Activated CD4-positive, alpha-beta T cell treated with anti-CD3 and anti-CD28 coated beads, Interleukin-2, amount 10 ng/mL, durations not matched to agents 24 days and 14 days (primary cell): ENCODE measurements at regions not wholly inside any gene's neighbourhood (a gene's known extent, or its start where the extent isn't known, plus 50 kb on each side); places are given as distances from the start of the nearest gene placed in this dataset.
"Not testable (repeated sequence)": the region's sequence is repeated elsewhere in the genome, so short reads cannot be mapped to it uniquely, and the experiment has no call there.

Experiments
- DNase-seq: peaks from one replicate; pipeline ENCODE4 v3.0.0; 2022
- H3K27ac Mint-ChIP-seq: one replicate; pipeline ENCODE4 v1.8.0; 2022; ENCODE audit warnings: mild to moderate bottlenecking, mixed read lengths
- H3K27me3 Mint-ChIP-seq: one replicate; pipeline ENCODE4 v1.8.0; 2022; ENCODE audit warnings: mixed read lengths
- H3K36me3 Mint-ChIP-seq: one replicate; pipeline ENCODE4 v1.8.0; 2022; ENCODE audit warnings: low read depth, mild to moderate bottlenecking, mixed read lengths
- H3K4me1 Mint-ChIP-seq: one replicate; pipeline ENCODE4 v1.8.0; 2021; ENCODE audit warnings: mixed read lengths
- H3K4me3 Mint-ChIP-seq: one replicate; pipeline ENCODE4 v1.8.0; 2022; ENCODE audit warnings: mild to moderate bottlenecking, moderate library complexity, mixed read lengths
- H3K9me3 Mint-ChIP-seq: one replicate; pipeline ENCODE4 v1.8.0; 2021; ENCODE audit warnings: mixed read lengths
- intact Hi-C: fragments of 100-400 bp; cut with micrococcal nuclease; formaldehyde crosslinking; loops from one replicate; pipeline ENCODE4 v1.15.1; 2023

DNA sequence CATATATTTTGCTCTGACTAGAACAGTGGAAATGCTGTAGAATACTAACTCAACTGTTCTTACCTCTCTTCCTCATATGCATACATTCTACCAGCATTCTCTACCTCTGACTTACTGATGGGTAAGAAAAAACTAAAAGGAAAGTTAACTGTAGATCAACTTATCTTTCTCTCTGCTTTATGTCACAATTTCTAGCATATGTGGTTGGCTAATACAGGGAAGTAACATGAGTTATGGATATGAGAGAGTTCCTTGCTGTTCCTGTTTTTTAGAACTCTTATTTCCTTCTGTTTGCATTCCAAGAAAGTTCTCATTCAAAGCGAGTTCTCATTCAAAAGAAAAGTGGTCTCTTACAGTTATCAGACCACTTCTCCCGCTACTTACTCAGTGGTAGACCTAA is 226.8 kb upstream of the SGK1 start:
- Mint-ChIP-seq H3K4me1 (peaks cover 19% of the 10 kb centered on the region), H3K36me3 (no peaks in the 10 kb centered on the region), H3K9me3 (peaks cover 19% of the 10 kb centered on the region), H3K27ac (no peak overlapping the region), H3K27me3 (peaks cover 12% of the 10 kb centered on the region), H3K4me3 (no peak overlapping the region)
- no peak for DNase-seq
- intact Hi-C loops = no loop called here

DNA sequence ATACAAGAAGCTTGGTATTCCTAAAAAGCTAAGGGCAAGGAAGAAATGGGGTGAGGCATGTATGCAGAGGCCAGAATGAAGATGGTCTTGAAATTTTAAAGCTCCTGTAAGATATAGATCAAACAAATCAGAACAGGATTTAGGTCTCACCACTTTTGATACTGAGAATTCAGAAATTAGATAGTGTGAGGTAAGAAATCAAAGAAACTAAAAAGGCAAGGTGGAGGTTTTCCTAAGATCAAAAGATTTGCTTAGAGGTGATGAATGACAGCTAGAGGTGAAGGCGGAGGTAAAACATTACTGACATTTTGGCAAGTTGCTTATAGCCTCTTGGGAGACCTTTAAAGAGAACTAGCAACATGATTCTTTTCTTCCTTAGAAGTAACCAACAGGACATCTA is 225.2 kb upstream of the SGK1 start:
- no peak overlapping the region for H3K27ac Mint-ChIP-seq
- no peak overlapping the region for H3K4me3 Mint-ChIP-seq
- no peak for DNase-seq
- peaks cover 10% of the 10 kb centered on the region for H3K9me3 Mint-ChIP-seq
- peaks cover 7% of the 10 kb centered on the region for H3K27me3 Mint-ChIP-seq
- H3K36me3 Mint-ChIP-seq = no peaks in the 10 kb centered on the region
- H3K4me1 Mint-ChIP-seq = peaks cover 22% of the 10 kb centered on the region
- intact Hi-C loops = no loop called here

DNA sequence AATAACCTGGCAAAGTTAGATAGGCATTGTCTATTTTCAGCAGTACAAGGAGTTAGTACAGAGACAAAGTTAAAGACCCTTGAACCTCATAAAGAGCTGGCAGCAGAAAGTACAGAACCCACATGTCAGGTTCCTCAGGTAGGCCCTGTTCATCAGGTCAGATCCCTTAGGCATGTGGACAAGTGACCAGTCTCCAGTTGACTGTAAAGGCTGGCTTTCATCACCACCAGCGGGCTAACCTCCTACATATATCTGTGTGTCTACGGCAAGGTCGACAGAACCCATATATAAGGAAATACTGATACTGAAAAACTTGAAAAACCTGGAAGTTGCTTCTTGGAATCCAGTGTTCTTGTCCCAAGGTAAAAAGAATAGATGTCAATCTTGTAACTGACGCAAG is 223.1 kb upstream of the SGK1 start:
- Mint-ChIP-seq H3K27me3 (peaks cover 3% of the 10 kb centered on the region), H3K4me3 (no peak overlapping the region), H3K36me3 (no peaks in the 10 kb centered on the region), H3K9me3 (peaks cover 10% of the 10 kb centered on the region), H3K4me1 (peaks cover 22% of the 10 kb centered on the region), H3K27ac (no peak overlapping the region)
- DNase-seq = no peak
- intact Hi-C loops = no loop called here

DNA sequence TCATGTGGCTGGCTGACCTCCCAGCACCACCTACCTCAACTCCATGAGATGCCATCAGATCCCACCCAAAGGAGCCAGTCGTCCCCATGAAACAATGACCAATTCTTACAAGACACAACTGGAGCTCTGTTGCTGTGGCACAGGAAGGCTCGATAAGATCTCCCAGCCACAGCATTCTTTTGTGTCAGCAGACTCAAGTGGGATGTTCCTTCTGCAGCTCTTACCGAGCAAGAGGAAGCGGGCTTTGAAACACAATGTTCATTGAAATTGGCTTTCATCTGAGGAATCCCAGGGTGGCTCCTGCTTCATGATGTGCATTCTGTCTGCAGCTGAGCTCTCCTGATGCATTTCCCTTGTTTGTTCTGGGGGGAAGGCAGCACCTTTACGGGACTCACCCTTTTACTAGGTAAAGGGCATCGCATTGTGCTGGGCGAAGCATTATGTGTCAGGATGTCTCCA is 222.0 kb upstream of the SGK1 start:
- peak; percentile 70 for DNase-seq
- peaks cover 3% of the 10 kb centered on the region for H3K27me3 Mint-ChIP-seq
- peaks cover 22% of the 10 kb centered on the region for H3K4me1 Mint-ChIP-seq
- no peaks in the 10 kb centered on the region for H3K36me3 Mint-ChIP-seq
- H3K4me3 Mint-ChIP-seq = no peak overlapping the region
- intact Hi-C loops = no loop called here
- peak overlapping the region; percentile 5 for H3K27ac Mint-ChIP-seq
- peaks cover 7% of the 10 kb centered on the region for H3K9me3 Mint-ChIP-seq

DNA sequence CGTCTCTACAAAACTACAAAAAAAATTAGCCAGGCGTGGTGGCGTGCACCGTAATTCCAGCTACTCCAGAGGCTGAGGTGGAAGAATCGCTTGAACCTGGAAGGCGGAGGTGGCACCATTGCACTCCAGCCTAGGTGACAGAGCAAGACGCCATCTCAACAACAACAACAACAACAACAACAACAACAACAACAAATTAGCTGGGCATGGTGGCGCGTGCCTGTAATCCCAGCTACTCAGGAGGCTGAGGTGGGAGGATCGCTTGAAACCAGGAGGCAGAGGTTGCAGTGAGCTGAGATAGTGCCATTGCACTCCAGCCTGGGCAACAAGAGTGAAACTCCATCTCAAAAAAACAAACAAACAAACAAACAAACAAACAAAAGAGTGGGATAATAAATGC is 219.9 kb upstream of the SGK1 start:
- H3K9me3 Mint-ChIP-seq, H3K4me3 Mint-ChIP-seq, H3K27me3 Mint-ChIP-seq, DNase-seq, intact Hi-C loops, H3K36me3 Mint-ChIP-seq, H3K27ac Mint-ChIP-seq: not testable (repeated sequence)
- peaks cover 26% of the 10 kb centered on the region for H3K4me1 Mint-ChIP-seq

DNA sequence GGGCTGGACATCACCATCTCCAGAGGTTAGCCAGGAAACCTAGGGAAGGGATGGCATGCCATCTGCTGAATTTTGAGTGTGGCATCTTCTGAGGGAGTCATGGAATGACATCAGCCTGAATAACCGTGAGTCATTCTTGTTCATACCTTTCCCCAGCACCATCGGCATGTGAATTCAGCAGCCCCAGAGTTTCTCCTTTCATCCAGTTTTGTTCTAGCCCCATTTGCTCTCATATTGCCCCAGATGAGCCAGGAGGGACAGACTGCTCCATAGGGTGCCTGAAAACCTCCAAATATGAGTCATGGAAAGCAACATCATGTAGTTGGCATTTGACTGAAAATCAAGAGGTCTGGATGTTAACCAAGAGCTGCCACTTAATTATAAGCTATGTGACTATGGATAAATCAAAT is 219.2 kb upstream of the SGK1 start:
- H3K4me1 Mint-ChIP-seq = peaks cover 30% of the 10 kb centered on the region
- peaks cover 3% of the 10 kb centered on the region for H3K9me3 Mint-ChIP-seq
- no peak for DNase-seq
- H3K27me3 Mint-ChIP-seq = peaks cover 3% of the 10 kb centered on the region
- no peak overlapping the region for H3K27ac Mint-ChIP-seq
- H3K4me3 Mint-ChIP-seq = no peak overlapping the region
- intact Hi-C loops = no loop called here
- no peaks in the 10 kb centered on the region for H3K36me3 Mint-ChIP-seq

DNA sequence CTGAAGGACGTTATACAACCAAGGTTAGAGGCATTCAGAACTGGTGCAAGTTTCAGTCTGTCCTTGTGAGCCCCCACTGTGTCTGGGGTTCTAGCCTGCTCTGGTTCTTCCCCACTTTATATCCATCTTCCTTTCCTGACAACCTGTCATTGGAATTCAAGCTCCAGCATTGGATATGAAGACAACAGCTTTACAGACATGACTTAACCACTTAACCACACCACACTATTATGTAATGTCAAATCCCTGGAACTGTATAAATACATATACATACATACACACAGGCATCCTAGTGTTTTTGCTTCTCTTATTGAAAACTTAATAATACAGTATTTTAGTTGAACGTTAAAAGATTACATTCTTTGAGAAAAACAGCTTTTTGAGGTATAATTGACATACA is 217.9 kb upstream of the SGK1 start:
- no peak for DNase-seq
- H3K4me3 Mint-ChIP-seq = no peak overlapping the region
- H3K4me1 Mint-ChIP-seq = peaks cover 37% of the 10 kb centered on the region
- intact Hi-C loops = no loop called here
- H3K36me3 Mint-ChIP-seq = no peaks in the 10 kb centered on the region
- H3K9me3 Mint-ChIP-seq = peaks cover 2% of the 10 kb centered on the region
- H3K27ac Mint-ChIP-seq = no peak overlapping the region
- peaks cover 3% of the 10 kb centered on the region for H3K27me3 Mint-ChIP-seq

DNA sequence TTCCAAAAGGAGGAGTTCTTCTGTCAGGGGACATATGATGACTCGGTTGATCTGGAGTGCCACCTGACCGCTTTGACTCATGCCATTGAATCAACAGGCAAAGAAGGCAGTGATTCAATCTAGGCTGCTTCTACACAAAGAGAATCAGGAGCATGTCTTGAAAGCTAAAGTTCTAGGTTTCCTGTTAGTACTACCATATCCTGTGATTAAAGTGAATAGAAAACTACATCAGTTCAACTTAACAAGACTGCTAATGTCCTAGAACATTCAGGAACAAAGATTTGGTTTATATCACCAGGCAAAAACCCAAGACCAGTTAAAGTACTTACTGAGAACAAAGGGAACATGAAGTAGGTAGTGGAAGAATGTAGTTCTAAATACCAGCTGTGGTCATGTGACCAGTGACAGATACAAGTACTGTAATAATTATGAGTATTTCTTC is 216.8 kb upstream of the SGK1 start:
- no peaks in the 10 kb centered on the region for H3K36me3 Mint-ChIP-seq
- peaks cover 4% of the 10 kb centered on the region for H3K9me3 Mint-ChIP-seq
- H3K27ac Mint-ChIP-seq = no peak overlapping the region
- DNase-seq = no peak
- intact Hi-C loops = loop anchor here (5.0 kb wide), 2 partner anchors 38 to 357 kb away; no protein-coding TSS in a partner anchor
- peaks cover under 1% of the 10 kb centered on the region for H3K27me3 Mint-ChIP-seq
- H3K4me3 Mint-ChIP-seq = no peak overlapping the region
- peaks cover 34% of the 10 kb centered on the region for H3K4me1 Mint-ChIP-seq

DNA sequence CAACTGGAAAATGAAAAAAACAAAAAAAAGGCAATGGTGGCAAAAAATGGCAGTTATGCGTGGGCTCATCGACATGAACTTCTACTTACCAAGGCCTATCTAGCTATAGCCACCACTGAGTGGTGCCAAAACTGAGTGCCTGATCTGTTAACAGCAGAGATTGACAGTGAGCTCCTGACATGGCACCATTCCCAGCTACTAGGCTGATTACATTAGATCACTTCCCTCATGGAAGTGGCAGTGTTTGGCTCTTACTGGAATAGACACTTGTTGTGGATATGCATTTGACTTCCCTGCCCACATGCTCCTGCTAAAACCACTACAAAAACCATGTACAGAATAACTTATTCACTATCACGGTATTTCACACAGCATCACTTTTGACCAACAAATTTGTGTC is 216.1 kb upstream of the SGK1 start:
- no peak overlapping the region for H3K27ac Mint-ChIP-seq
- DNase-seq = no peak
- peaks cover 2% of the 10 kb centered on the region for H3K36me3 Mint-ChIP-seq
- H3K4me3 Mint-ChIP-seq = no peak overlapping the region
- intact Hi-C loops = loop anchor here (5.0 kb wide), 2 partner anchors 38 to 357 kb away; no protein-coding TSS in a partner anchor
- peaks cover 38% of the 10 kb centered on the region for H3K4me1 Mint-ChIP-seq
- peaks cover 4% of the 10 kb centered on the region for H3K9me3 Mint-ChIP-seq
- H3K27me3 Mint-ChIP-seq = no peaks in the 10 kb centered on the region

DNA sequence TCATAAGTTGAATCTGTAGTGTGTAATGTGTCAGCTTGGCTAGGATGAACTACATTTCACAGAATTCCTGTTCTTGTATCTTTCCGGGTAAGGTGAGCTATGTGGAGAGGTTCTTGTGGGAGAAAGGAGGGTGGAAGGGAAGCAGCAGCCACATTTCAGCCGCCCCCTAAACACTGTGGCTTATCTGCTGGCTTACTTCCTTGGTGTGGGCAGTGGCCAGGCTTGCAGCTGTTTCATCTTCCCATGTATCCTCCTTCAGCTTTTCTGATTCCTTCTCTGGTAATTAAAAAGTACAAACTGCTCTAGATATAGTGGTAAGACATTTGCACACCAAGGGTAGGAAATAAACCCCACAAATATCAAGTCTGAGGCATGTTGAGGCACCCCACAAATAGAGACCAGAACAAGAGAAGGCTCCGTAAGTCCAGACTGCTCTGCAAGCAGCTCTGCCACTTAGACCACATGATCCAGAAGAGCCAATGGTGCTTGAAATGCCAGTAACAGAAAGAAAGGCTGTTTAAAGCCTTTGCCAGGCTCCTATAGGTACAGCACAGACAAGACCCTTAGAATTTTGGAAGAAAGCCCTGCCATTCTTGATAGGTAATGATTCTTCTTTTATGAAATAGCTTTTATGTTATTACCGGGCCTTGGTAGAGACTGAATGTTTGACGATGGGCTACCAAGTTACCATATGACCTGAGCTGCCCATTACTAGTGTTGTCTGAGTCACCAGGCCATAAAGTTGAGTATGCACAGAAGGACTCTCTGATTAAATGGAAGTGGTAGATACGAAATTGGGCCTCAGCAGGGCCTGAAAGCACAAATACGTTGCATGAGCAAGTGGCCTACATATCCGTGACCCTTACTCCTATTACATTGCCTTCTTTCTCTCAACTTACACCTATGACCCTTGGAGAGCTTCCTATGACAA is 215.0 kb upstream of the SGK1 start:
- intact Hi-C loops = loop anchor here (5.0 kb wide), 2 partner anchors 39 to 356 kb away; no protein-coding TSS in a partner anchor
- DNase-seq = no peak
- peaks cover 36% of the 10 kb centered on the region for H3K4me1 Mint-ChIP-seq
- H3K9me3 Mint-ChIP-seq = peaks cover 4% of the 10 kb centered on the region
- H3K36me3 Mint-ChIP-seq = peaks cover 2% of the 10 kb centered on the region
- no peak overlapping the region for H3K27ac Mint-ChIP-seq
- H3K27me3 Mint-ChIP-seq = no peaks in the 10 kb centered on the region
- H3K4me3 Mint-ChIP-seq = no peak overlapping the region

DNA sequence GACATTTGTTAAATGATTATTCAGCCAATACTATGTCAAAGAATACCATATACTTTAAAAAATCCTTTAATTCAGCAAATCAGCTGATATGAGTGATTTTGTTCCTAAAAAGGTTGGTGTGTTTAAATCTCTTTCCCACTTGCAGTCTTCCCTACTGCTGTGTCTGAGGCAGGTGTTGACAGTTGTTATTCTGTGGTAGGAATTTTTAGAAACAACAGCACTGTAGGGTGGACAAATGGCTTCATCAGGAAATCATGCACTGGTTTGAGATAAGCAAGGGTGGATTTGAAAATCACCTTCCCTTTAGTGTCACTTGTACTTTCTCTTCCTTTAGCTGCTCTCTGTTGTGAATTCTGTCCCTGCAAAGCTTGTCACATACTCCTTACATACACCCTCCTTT is 213.7 kb upstream of the SGK1 start:
- Mint-ChIP-seq H3K9me3 (peaks cover 4% of the 10 kb centered on the region), H3K4me1 (peaks cover 41% of the 10 kb centered on the region), H3K27me3 (no peaks in the 10 kb centered on the region), H3K36me3 (peaks cover 2% of the 10 kb centered on the region), H3K27ac (no peak overlapping the region), H3K4me3 (no peak overlapping the region)
- intact Hi-C loops = loop anchor here (2.0 to 5.0 kb wide), 3 partner anchors 41 to 354 kb away; no protein-coding TSS in a partner anchor
- no peak for DNase-seq

DNA sequence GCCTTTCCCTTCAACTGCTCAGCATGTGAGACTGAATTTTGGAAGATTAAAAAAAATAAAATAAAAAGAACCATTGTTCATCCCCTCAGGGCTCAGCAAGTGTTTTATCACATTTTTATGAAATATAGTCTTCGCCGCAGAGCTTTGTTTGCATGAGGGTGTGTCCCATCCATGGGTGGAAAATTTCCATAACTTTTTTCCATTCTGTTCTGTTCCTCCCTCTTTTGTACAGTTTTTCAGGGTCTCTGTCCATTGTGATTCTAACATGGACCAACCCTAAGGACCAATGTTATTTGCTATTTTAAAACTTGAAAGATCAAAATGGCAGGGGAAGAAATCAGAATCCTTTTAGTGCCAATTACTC is 213.3 kb upstream of the SGK1 start:
- Mint-ChIP-seq H3K36me3 (peaks cover 2% of the 10 kb centered on the region), H3K4me3 (no peak overlapping the region), H3K27ac (no peak overlapping the region), H3K4me1 (peaks cover 41% of the 10 kb centered on the region), H3K27me3 (no peaks in the 10 kb centered on the region), H3K9me3 (peaks cover 4% of the 10 kb centered on the region)
- intact Hi-C loops = loop anchor here (2.0 to 5.0 kb wide), 3 partner anchors 41 to 354 kb away; no protein-coding TSS in a partner anchor
- no peak for DNase-seq

DNA sequence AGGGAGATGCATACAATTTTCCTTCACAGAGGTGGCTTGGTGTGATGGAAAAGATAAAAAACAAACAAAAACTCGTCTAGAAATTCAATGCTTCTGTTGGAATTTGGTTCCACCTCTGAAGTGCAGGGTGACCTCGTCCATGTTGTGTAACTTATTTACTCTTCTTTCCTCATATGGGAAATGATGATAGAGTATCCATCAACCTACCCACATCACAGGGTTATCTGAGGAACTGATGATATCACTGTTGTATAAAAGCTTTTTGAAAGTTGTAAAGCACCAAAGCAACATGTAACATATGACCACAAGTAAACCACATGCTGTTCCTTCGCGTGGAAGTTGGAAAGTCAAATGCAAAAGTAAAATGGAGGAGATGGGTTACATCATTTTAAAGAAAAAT is 212.0 kb upstream of the SGK1 start:
- no peaks in the 10 kb centered on the region for H3K27me3 Mint-ChIP-seq
- peaks cover 2% of the 10 kb centered on the region for H3K36me3 Mint-ChIP-seq
- DNase-seq = peak; percentile 77
- peaks cover 44% of the 10 kb centered on the region for H3K4me1 Mint-ChIP-seq
- intact Hi-C loops = loop anchor here (2.0 to 10.0 kb wide), 4 partner anchors 42 to 353 kb away; no protein-coding TSS in a partner anchor
- H3K27ac Mint-ChIP-seq = no peak overlapping the region
- peaks cover 4% of the 10 kb centered on the region for H3K9me3 Mint-ChIP-seq
- H3K4me3 Mint-ChIP-seq = no peak overlapping the region

DNA sequence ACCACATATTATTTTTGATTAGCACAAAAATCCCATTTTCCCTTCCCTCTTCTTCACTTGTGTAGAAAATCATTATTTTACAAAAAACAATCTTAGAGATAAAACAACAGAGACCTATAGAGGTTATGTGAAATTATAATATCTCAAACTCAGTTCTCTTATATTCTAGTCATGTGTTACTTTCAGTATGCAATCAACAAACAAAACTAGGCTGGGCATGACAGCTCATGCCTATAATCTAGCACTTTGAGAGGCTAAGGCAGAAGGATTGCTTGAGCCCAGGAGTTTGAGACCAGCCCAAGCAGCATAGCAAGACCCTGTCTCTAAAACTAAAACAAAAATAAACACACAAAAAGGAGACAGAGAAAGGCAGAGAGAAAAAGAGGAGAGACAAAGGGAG is 211.4 kb upstream of the SGK1 start:
- H3K36me3 Mint-ChIP-seq = peaks cover 2% of the 10 kb centered on the region
- no peaks in the 10 kb centered on the region for H3K27me3 Mint-ChIP-seq
- peak overlapping the region; percentile 48 for H3K27ac Mint-ChIP-seq
- no peak for DNase-seq
- H3K4me1 Mint-ChIP-seq = peaks cover 41% of the 10 kb centered on the region
- H3K9me3 Mint-ChIP-seq = peaks cover 4% of the 10 kb centered on the region
- no peak overlapping the region for H3K4me3 Mint-ChIP-seq
- intact Hi-C loops = loop anchor here (10.0 kb wide), 1 partner anchor 105 kb away; no protein-coding TSS in a partner anchor
